Mesenchymal stem cell (in vitro differentiated cells and primary cell): ENCODE measurements at regions not wholly inside any gene's neighbourhood (a gene's known extent, or its start where the extent isn't known, plus 50 kb on each side); places are given as distances from the start of the nearest gene placed in this dataset.

ENCODE experiments used
- DNase-seq: peaks from one replicate; pipeline ENCODE4 v3.0.0-alpha.2; 2013
- H2AFZ ChIP-seq: one replicate; pipeline ENCODE4 v1.6.1; 2013; ENCODE audit warnings: low read depth, mild to moderate bottlenecking, control low read depth, inconsistent platforms, low read length, moderate library complexity
- H2AK5ac ChIP-seq: 2 replicates; pipeline ENCODE4 v1.6.1; 2013; ENCODE audit warnings: low read length, moderate library complexity, mild to moderate bottlenecking, inconsistent platforms; ENCODE audit not compliant: severe bottlenecking
- H2BK120ac ChIP-seq: one replicate; pipeline ENCODE4 v1.6.1; 2013; ENCODE audit warnings: low read depth, mild to moderate bottlenecking, inconsistent platforms, low read length, moderate library complexity
- H2BK12ac ChIP-seq, 2 experiments: one replicate each; pipeline ENCODE4 v1.6.1; 2013; ENCODE audit warnings: inconsistent platforms in 2 of 2, low read length in 2 of 2, mild to moderate bottlenecking in 2 of 2, moderate library complexity in 2 of 2, control low read depth in 1 of 2
- H2BK15ac ChIP-seq: one replicate; pipeline ENCODE4 v1.6.1; 2013; ENCODE audit warnings: mild to moderate bottlenecking, low read depth, inconsistent platforms; ENCODE audit not compliant: poor library complexity, severe bottlenecking
- H2BK5ac ChIP-seq: 2 replicates; pipeline ENCODE4 v1.6.1; 2013; ENCODE audit warnings: low read depth, mild to moderate bottlenecking, low read length, control low read depth, inconsistent platforms; ENCODE audit not compliant: poor library complexity, severe bottlenecking
- H3K14ac ChIP-seq, 2 experiments: one replicate each; pipeline ENCODE4 v1.6.1; 2013; ENCODE audit warnings: inconsistent platforms in 2 of 2, low read length in 2 of 2, control low read depth in 1 of 2, mild to moderate bottlenecking in 1 of 2, moderate library complexity in 1 of 2
- H3K18ac ChIP-seq, 2 experiments: one replicate each; pipeline ENCODE4 v1.6.1; 2013; ENCODE audit warnings: inconsistent platforms in 2 of 2, low read length in 2 of 2, control low read depth in 1 of 2, low read depth in 1 of 2, mild to moderate bottlenecking in 1 of 2
- H3K23ac ChIP-seq, 2 experiments: one replicate each; pipeline ENCODE4 v1.6.1; 2013; ENCODE audit warnings: inconsistent platforms in 2 of 2, low read length in 2 of 2, mild to moderate bottlenecking in 2 of 2, moderate library complexity in 2 of 2, control low read depth in 1 of 2
- H3K27ac ChIP-seq: 2 replicates; pipeline ENCODE4 v1.5.1; 2013; ENCODE audit warnings: mild to moderate bottlenecking, moderate library complexity, low read length, control low read depth, inconsistent platforms; ENCODE audit not compliant: poor library complexity, severe bottlenecking
- H3K27me3 ChIP-seq, 2 experiments: 2 replicates each; pipeline versions ENCODE4 v1.6.1 to v1.7.0; 2013; ENCODE audit warnings: low read length in 2 of 2, mild to moderate bottlenecking in 2 of 2, moderate library complexity in 2 of 2, control low read depth in 1 of 2, inconsistent platforms in 1 of 2; ENCODE audit not compliant: control insufficient read depth in 1 of 2, insufficient read depth in 1 of 2
- H3K36me3 ChIP-seq, 2 experiments: 2 replicates each; pipeline versions ENCODE4 v1.6.1 to v1.7.0; 2013; ENCODE audit warnings: low read length in 2 of 2, control low read depth in 1 of 2, inconsistent platforms in 1 of 2, low read depth in 1 of 2, mild to moderate bottlenecking in 1 of 2; ENCODE audit not compliant: insufficient read depth in 2 of 2, control insufficient read depth in 1 of 2
- H3K4ac ChIP-seq, 2 experiments: one replicate each; pipeline ENCODE4 v1.6.1; 2013; ENCODE audit warnings: inconsistent platforms in 2 of 2, low read length in 2 of 2, mild to moderate bottlenecking in 2 of 2, moderate library complexity in 2 of 2, control low read depth in 1 of 2, low read depth in 1 of 2
- H3K4me1 ChIP-seq: 2 replicates; pipeline ENCODE4 v1.6.1; 2013; ENCODE audit warnings: low read depth, low read length, control low read depth; ENCODE audit not compliant: control insufficient read depth, insufficient read depth
- H3K4me2 ChIP-seq: 2 replicates; pipeline ENCODE4 v1.6.1; 2013; ENCODE audit warnings: low read length, mild to moderate bottlenecking, inconsistent platforms; ENCODE audit not compliant: poor library complexity, severe bottlenecking
- H3K4me3 ChIP-seq, 2 experiments: 2 replicates each; pipeline versions ENCODE4 v1.5.1 to v1.7.0; 2013; ENCODE audit warnings: low read length in 2 of 2, mild to moderate bottlenecking in 2 of 2, control low read depth in 1 of 2, low read depth in 1 of 2; ENCODE audit not compliant: insufficient read depth in 1 of 2
- H3K79me1 ChIP-seq: replicated peaks from 2 replicates; pipeline ENCODE4 v1.6.1; 2013; ENCODE audit warnings: mild to moderate bottlenecking, control low read depth, low read length, inconsistent platforms; ENCODE audit not compliant: poor library complexity, severe bottlenecking
- H3K9ac ChIP-seq: 2 replicates; pipeline ENCODE4 v1.7.0; 2013; ENCODE audit warnings: mild to moderate bottlenecking, low read length, moderate library complexity
- H3K9me3 ChIP-seq: 2 replicates; pipeline ENCODE4 v1.7.0; 2013; ENCODE audit warnings: mild to moderate bottlenecking, low read length; ENCODE audit not compliant: control insufficient read depth
- H4K8ac ChIP-seq: one replicate; pipeline ENCODE4 v1.6.1; 2013; ENCODE audit warnings: inconsistent platforms, mild to moderate bottlenecking, low read length, moderate library complexity
- H4K91ac ChIP-seq: one replicate; pipeline ENCODE4 v1.6.1; 2013; ENCODE audit warnings: mild to moderate bottlenecking, low read length, inconsistent platforms
- WGBS: methylation state at CpG from one replicate; pipeline ENCODE4 v1.1.7; 2013; ENCODE audit warnings: mixed read lengths; 5-methylcytosine and 5-hydroxymethylcytosine counted together

DNA sequence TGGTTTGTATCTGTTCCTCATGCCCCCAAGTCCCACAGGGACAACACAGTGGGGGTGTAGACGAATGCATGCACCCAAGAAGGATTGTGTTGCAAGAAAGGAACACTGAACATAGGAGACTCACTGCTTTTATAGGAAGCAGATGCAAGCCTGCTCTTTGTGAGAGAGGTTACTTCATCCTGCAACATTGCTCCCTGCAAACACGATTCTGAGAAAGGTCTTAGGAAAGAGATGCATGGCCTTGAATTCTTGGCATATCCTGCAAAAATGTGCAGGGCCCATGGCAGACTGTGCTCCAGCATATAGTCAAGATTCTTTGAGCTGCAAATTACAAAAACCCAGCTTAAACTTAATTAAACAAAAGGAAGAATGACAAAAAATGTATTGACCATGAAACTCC lies 312.2 kb upstream of the MGAT5 start:
- no peak overlapping the region for H2AFZ ChIP-seq
- H3K18ac ChIP-seq = no peak overlapping the region
- H3K27ac ChIP-seq = no peak overlapping the region
- no peak overlapping the region for H2AK5ac ChIP-seq
- H3K4me3 ChIP-seq = no peak overlapping the region
- no peak overlapping the region for H4K8ac ChIP-seq
- H2BK120ac ChIP-seq = no peak overlapping the region
- H3K23ac ChIP-seq = no peak overlapping the region
- no peaks in the 10 kb centered on the region for H3K79me1 ChIP-seq
- no peak for DNase-seq
- H3K4me2 ChIP-seq = no peak overlapping the region
- 25% methylated on average over 2 of the region's 2 CpGs for whole genome bisulfite sequencing
- H3K14ac ChIP-seq = no peak overlapping the region
- H2BK5ac ChIP-seq = no peak overlapping the region
- no peaks in the 10 kb centered on the region for H3K9me3 ChIP-seq
- no peak overlapping the region for H3K9ac ChIP-seq
- H2BK12ac ChIP-seq = no peak overlapping the region
- H3K36me3 ChIP-seq = no peaks in the 10 kb centered on the region
- no peaks in the 10 kb centered on the region for H3K4me1 ChIP-seq
- H3K4ac ChIP-seq = no peak overlapping the region
- H4K91ac ChIP-seq = no peak overlapping the region
- H3K27me3 ChIP-seq = peaks cover 0 to 14% of the 10 kb centered on the region in 2 experiments
- no peak overlapping the region for H2BK15ac ChIP-seq

DNA sequence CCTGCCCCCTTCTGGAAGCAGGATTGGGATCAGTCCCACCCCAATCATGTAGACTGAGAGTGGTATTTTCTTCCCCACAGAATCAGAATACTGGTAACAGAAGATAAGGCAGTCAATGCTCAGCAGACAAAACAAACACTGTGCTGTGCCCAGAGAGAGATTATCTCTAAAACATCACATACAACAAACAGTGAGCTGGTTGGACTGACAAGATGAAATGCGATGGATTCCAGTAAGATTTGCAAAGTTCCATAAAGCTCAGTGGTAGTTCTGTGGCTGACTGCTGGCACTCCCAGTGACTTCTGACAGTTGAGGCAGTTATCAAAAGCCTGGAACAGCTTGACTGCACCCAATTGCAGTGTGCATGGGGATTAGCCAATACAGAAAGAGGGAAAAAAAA lies 311.5 kb upstream of the MGAT5 start:
- H3K4me2 ChIP-seq = no peak overlapping the region
- peaks cover 0 to 14% of the 10 kb centered on the region in 2 experiments for H3K27me3 ChIP-seq
- H3K36me3 ChIP-seq = no peaks in the 10 kb centered on the region
- no peak overlapping the region for H4K8ac ChIP-seq
- no peak overlapping the region for H4K91ac ChIP-seq
- H3K4me3 ChIP-seq = no peak overlapping the region
- no peak overlapping the region for H3K23ac ChIP-seq
- H2AK5ac ChIP-seq = no peak overlapping the region
- no peak overlapping the region for H3K18ac ChIP-seq
- no peak overlapping the region for H2BK12ac ChIP-seq
- H3K14ac ChIP-seq = no peak overlapping the region
- no peak overlapping the region for H2BK15ac ChIP-seq
- no peak overlapping the region for H2AFZ ChIP-seq
- H3K4ac ChIP-seq = no peak overlapping the region
- no peak overlapping the region for H3K9ac ChIP-seq
- no peaks in the 10 kb centered on the region for H3K9me3 ChIP-seq
- no peaks in the 10 kb centered on the region for H3K79me1 ChIP-seq
- H2BK5ac ChIP-seq = no peak overlapping the region
- no peak overlapping the region for H2BK120ac ChIP-seq
- H3K27ac ChIP-seq = no peak overlapping the region
- 85% methylated on average over 1 of the region's 1 CpG for WGBS
- no peaks in the 10 kb centered on the region for H3K4me1 ChIP-seq
- no peak for DNase-seq

DNA sequence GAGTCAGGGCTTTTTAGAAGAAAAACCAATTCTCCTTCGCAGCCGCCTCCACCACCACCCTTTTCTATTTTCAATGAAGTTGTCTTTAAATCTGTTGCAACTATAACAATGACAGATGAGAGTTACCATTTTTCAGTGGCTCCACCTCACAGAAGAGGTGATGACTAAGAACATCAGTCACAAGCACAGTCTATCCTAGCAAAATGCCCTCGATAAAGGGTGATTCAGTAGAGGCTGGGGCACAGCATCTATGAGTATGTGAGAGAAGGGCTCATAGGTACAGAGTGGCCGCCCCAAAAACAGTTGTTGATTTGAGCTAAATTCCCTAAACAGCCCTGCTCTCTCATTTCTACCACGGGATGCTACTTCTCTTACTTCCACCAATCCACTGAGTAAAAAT lies 310.8 kb upstream of the MGAT5 start:
- no peak overlapping the region for H3K23ac ChIP-seq
- H3K79me1 ChIP-seq = no peaks in the 10 kb centered on the region
- no peak overlapping the region for H4K8ac ChIP-seq
- no peak overlapping the region for H3K9ac ChIP-seq
- no peak for DNase-seq
- H3K4me1 ChIP-seq = no peaks in the 10 kb centered on the region
- no peak overlapping the region for H2BK15ac ChIP-seq
- H2AK5ac ChIP-seq = no peak overlapping the region
- no peak overlapping the region for H2BK12ac ChIP-seq
- WGBS = 60% methylated on average over 1 of the region's 5 CpGs
- H3K27me3 ChIP-seq = peaks cover 0 to 14% of the 10 kb centered on the region in 2 experiments
- no peak overlapping the region for H2BK5ac ChIP-seq
- H2AFZ ChIP-seq = no peak overlapping the region
- H3K27ac ChIP-seq = no peak overlapping the region
- H3K9me3 ChIP-seq = no peaks in the 10 kb centered on the region
- H3K4ac ChIP-seq = no peak overlapping the region
- H3K14ac ChIP-seq = no peak overlapping the region
- H3K18ac ChIP-seq = no peak overlapping the region
- no peak overlapping the region for H3K4me2 ChIP-seq
- H4K91ac ChIP-seq = no peak overlapping the region
- H2BK120ac ChIP-seq = no peak overlapping the region
- H3K36me3 ChIP-seq = no peaks in the 10 kb centered on the region
- H3K4me3 ChIP-seq = no peak overlapping the region

GRCh38 chr2:133945089-133945488 lies 308.8 kb upstream of the MGAT5 start:
- Histone ChIP-seq H2AK5ac (no peak overlapping the region), H3K79me1 (no peaks in the 10 kb centered on the region), H2AFZ (no peak overlapping the region), H3K18ac (no peak overlapping the region), H3K27me3 (peaks cover 0 to 19% of the 10 kb centered on the region in 2 experiments), H3K36me3 (no peaks in the 10 kb centered on the region), H4K8ac (no peak overlapping the region), H3K27ac (no peak overlapping the region), H2BK120ac (no peak overlapping the region), H3K9me3 (no peaks in the 10 kb centered on the region), H3K4ac (no peak overlapping the region), H2BK5ac (no peak overlapping the region), H2BK15ac (no peak overlapping the region), H4K91ac (no peak overlapping the region), H2BK12ac (no peak overlapping the region), H3K14ac (no peak overlapping the region), H3K9ac (no peak overlapping the region), H3K4me2 (no peak overlapping the region), H3K23ac (no peak overlapping the region), H3K4me3 (no peak overlapping the region), H3K4me1 (no peaks in the 10 kb centered on the region)
- 79% methylated on average over 3 of the region's 3 CpGs for WGBS
- DNase-seq = no peak
